K562 (cell line): ENCODE measurements at regions not wholly inside any gene's neighbourhood (a gene's known extent, or its start where the extent isn't known, plus 50 kb on each side); places are given as distances from the start of the nearest gene placed in this dataset.

ENCODE experiments used
- ARHGAP35 ChIP-seq: fragments of 450-650 bp; IDR thresholded peaks from 2 replicates; pipeline ENCODE4 v1.6.1; 2018; ENCODE audit not compliant: partially characterized antibody
- CBX3 ChIP-seq, 2 experiments: IDR thresholded peaks; 1 replicate in 1 of 2; 2 replicates in 1 of 2; pipeline ENCODE4 v1.6.1; 2012; ENCODE audit warnings: inconsistent platforms in 2 of 2, low read length in 2 of 2, borderline replicate concordance in 1 of 2, control low read depth in 1 of 2
- CTCF ChIP-seq, 3 experiments: IDR thresholded peaks in 2 of 3; conservative IDR thresholded peaks in 1 of 3; 2 replicates each; pipeline ENCODE4 v1.5.1; 2011 to 2012; ENCODE audit warnings: low read length in 3 of 3, mild to moderate bottlenecking in 3 of 3, control low read depth in 2 of 3, improper control_type of control experiment in 1 of 3, inconsistent platforms in 1 of 3, low read depth in 1 of 3, mixed read lengths in 1 of 3, moderate library complexity in 1 of 3; ENCODE audit not compliant: insufficient read depth in 2 of 3
- EZH2 ChIP-seq: IDR thresholded peaks from 2 replicates; pipeline ENCODE4 v1.6.1; 2012; ENCODE audit warnings: low read depth, mild to moderate bottlenecking, inconsistent platforms, low read length, borderline replicate concordance
- FIP1L1 ChIP-seq: fragments of 200-400 bp; formaldehyde crosslinking; IDR thresholded peaks from 2 replicates; pipeline ENCODE4 v1.6.1; 2018; ENCODE audit warnings: mild to moderate bottlenecking, low read depth, low read length; ENCODE audit not compliant: poor library complexity, severe bottlenecking
- KDM5B ChIP-seq: fragments of 200-600 bp; sonication (generic); IDR thresholded peaks from 2 replicates; pipeline ENCODE4 v1.6.1; 2012; ENCODE audit warnings: low read depth, mild to moderate bottlenecking, moderate library complexity, low read length, control low read depth, inconsistent platforms; ENCODE audit not compliant: insufficient replicate concordance
- POLR2A ChIP-seq: fragments of 450-650 bp; conservative IDR thresholded peaks from 2 replicates; pipeline ENCODE4 v1.6.1; 2016
- POLR2AphosphoS5 ChIP-seq: IDR thresholded peaks from 2 replicates; pipeline ENCODE4 v1.6.1; 2011; ENCODE audit warnings: mild to moderate bottlenecking, low read depth, low read length, moderate library complexity; ENCODE audit not compliant: control insufficient read depth, insufficient read depth
- SIRT6 ChIP-seq: IDR thresholded peaks from one replicate; pipeline ENCODE4 v1.6.1; 2012; ENCODE audit warnings: low read depth, mild to moderate bottlenecking, control low read depth, inconsistent platforms, low read length, moderate library complexity
- SP2 ChIP-seq: IDR thresholded peaks from 2 replicates; pipeline ENCODE4 v1.6.1; 2011; ENCODE audit warnings: mild to moderate bottlenecking, low read depth, low read length, moderate library complexity; ENCODE audit not compliant: poor library complexity, severe bottlenecking; ENCODE audit errors: extremely low read depth
- ZBTB43 ChIP-seq: sonication (generic); formaldehyde crosslinking; IDR thresholded peaks from 2 replicates; pipeline ENCODE4 v1.8.0; 2023; ENCODE audit warnings: mild to moderate bottlenecking, missing genetic modification reagents
- ZNF274 ChIP-seq: IDR thresholded peaks from 2 replicates; pipeline ENCODE4 v1.6.1; 2011; ENCODE audit warnings: low read depth, mild to moderate bottlenecking, low read length, moderate library complexity, borderline replicate concordance
- ZNF764 ChIP-seq: fragments of 250-450 bp; sonication (Bioruptor Pico); IDR thresholded peaks from 2 replicates; pipeline ENCODE4 v1.4.0; 2020; ENCODE audit warnings: low read depth, mild to moderate bottlenecking, moderate library complexity
- TF ChIP-seq, protein P1 (sequence below): fragments of 450-650 bp; IDR thresholded peaks from 2 replicates; pipeline ENCODE4 v1.6.1; 2016

DNA sequence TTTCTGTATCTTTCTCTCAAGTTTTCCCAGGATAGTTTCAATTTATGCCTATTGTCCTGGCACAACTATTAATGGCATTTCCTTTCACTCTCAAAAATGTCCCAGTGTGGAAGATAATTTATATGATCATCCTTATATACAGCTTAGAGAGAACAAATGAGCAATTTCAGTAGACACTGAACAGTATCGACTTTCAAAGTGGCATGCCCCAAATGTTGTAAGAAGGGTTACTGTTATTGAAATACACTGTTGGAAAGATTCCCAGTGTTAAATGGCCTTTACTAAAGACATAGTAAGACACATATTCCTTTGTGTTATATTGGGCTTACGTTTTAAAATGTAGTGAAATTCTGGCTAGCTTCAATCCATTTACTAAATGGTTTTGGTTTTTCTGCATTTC lies 202.3 kb upstream of the CDKN3 start:
- TF ChIP-seq KDM5B (no peak), FIP1L1 (no peak), POLR2AphosphoS5 (no peak), ARHGAP35 (no peak), EZH2 (no peak), ZNF274 (no peak), ZBTB43 (CRISPR knock-in tag) (no peak), SP2 (no peak), CTCF (IDR thresholded peaks at IDR 0.05 in 2 of 3, conservative IDR thresholded peaks at IDR 0.05 in 1 of 3; ENCODE audit: insufficient read depth in 2 of 3, low read depth in 1 of 3, low read length in 3 of 3) (no peak), POLR2A (no peak), ZNF764 (CRISPR knock-in tag) (no peak), SIRT6 (no peak), CBX3 (IDR thresholded peaks at IDR 0.05; ENCODE audit: borderline replicate concordance in 1 of 2, low read length in 2 of 2) (no peak)
- TF ChIP-seq, protein P1, sequence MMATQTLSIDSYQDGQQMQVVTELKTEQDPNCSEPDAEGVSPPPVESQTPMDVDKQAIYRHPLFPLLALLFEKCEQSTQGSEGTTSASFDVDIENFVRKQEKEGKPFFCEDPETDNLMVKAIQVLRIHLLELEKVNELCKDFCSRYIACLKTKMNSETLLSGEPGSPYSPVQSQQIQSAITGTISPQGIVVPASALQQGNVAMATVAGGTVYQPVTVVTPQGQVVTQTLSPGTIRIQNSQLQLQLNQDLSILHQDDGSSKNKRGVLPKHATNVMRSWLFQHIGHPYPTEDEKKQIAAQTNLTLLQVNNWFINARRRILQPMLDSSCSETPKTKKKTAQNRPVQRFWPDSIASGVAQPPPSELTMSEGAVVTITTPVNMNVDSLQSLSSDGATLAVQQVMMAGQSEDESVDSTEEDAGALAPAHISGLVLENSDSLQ, result no peak
